ENCODE measurements at regions not wholly inside any gene's neighbourhood (a gene's known extent, or its start where the extent isn't known, plus 50 kb on each side); places are given as distances from the start of the nearest gene placed in this dataset.

DNA sequence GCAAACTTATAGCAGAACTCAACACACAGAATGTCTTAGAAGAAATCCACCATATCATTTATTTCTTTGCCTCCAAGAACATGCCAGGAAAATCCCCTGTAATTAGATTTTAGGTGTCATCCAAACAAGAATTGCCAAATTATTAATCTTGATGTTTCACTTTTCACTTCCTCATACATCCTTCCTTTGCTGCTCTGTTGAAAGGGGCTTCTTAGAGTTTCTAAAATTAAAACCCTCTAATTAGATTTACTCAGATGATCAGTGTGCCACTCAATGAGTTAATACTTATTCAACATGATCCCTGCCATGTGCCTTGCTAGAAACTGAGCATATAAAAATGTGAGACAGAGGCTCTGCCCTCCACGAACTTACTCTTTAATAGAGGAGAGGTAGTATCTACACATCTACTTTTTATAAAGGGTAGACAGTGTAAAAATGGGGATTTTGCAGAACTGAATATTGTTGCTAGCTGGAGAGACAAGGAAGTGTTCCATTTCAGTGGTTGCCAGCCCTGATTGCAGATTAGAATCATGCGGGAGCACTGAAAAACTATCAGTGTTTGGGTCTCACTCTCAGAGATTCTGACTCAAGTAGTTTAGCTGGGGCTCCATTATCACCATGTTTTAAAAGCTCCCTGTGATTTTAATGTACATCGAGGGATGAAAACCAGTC lies 498.4 kb downstream of the TLE4 start:
- TF ChIP-seq, protein P1, sequence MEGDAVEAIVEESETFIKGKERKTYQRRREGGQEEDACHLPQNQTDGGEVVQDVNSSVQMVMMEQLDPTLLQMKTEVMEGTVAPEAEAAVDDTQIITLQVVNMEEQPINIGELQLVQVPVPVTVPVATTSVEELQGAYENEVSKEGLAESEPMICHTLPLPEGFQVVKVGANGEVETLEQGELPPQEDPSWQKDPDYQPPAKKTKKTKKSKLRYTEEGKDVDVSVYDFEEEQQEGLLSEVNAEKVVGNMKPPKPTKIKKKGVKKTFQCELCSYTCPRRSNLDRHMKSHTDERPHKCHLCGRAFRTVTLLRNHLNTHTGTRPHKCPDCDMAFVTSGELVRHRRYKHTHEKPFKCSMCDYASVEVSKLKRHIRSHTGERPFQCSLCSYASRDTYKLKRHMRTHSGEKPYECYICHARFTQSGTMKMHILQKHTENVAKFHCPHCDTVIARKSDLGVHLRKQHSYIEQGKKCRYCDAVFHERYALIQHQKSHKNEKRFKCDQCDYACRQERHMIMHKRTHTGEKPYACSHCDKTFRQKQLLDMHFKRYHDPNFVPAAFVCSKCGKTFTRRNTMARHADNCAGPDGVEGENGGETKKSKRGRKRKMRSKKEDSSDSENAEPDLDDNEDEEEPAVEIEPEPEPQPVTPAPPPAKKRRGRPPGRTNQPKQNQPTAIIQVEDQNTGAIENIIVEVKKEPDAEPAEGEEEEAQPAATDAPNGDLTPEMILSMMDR (IDR thresholded peaks at IDR 0.05; ENCODE audit: control extremely low read depth, extremely low read depth, low read depth, missing control alignments) = no peak
- DNase-seq (ENCODE audit: extremely low spot score) = no peak
- ChIA-PET POLR2A (no interaction called here), CTCF (interaction anchor here (2.0 kb wide), 1 partner anchor 10 kb away, joined by 4 read pairs; no protein-coding TSS in a partner anchor)

DNA sequence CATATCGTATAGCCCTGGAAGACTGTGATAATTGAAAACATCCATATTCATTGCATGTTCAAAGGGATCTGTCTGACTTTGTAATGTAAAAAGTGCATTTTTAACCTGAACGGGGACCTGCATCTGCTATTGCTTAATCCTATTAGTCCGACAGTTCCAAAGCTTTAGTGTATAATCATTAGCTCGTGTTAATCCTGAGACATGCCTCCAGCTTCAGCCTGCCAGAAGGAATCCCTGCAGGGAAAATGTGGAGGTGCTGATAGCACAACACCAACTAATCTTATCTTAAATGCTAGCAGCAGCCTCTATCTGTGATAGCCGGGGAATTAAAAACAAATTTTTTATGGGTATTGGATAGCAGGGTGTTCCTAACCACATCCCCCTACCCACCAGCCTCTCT lies 495.2 kb downstream of the TLE4 start:
- no peak for DNase-seq (ENCODE audit: extremely low spot score)
- CTCF ChIA-PET = no interaction called here
- TF ChIP-seq, protein P1 (IDR thresholded peaks at IDR 0.05; ENCODE audit: control extremely low read depth, extremely low read depth, low read depth, missing control alignments) = no peak
- POLR2A ChIA-PET = no interaction called here

DNA sequence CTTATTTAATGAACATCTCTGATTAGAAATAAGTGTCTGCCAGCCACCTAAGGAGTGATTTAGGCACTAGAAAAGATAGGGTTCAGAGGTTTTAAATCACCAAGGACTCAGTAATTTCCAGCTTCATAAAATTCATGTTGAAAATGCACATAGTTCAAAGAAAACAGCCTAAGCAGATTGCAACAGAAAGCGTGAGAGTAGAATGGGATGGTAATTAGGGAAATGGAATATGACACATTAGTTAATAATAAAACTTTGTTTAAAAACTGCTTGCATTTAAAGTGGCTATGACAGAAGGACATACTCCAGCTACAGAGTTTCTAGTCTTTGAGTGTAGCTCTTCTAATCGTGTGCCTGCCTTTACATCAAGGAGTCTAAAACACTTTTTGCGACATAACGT lies 490.8 kb downstream of the TLE4 start:
- TF ChIP-seq, protein P1 (IDR thresholded peaks at IDR 0.05; ENCODE audit: control extremely low read depth, extremely low read depth, low read depth, missing control alignments) = no peak

DNA sequence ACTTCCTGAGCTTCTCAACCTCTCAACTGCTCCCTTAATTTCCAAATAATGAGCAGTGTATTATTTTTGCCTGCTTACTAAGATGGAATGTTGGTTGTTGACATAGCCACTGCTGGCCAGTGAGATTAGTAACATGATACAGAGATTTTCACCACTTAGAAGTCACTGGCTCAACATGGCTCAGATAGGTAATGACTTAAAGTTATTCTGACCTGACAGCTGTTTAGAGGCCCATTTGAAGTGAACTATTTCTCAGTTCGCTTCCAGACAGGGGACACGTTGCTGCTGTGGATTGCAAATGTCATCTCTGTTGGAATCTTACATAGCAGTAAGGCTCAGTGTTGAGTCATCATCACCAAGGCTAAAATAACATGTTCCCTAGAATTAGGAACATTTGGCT lies 490.2 kb downstream of the TLE4 start:
- no peak for DNase-seq (ENCODE audit: extremely low spot score)
- TF ChIP-seq, protein P1 (IDR thresholded peaks at IDR 0.05; ENCODE audit: control extremely low read depth, extremely low read depth, low read depth, missing control alignments) = no peak
- ChIA-PET CTCF (interaction anchor here (1.0 to 1.3 kb wide), 2 partner anchors 10 to 33 kb away, joined by 3 to 5 read pairs; no protein-coding TSS in a partner anchor), POLR2A (no interaction called here)

More for the DNA sequence above, 490.8 kb downstream of the TLE4 start:
- POLR2A ChIA-PET = no interaction called here
- no peak for DNase-seq (ENCODE audit: extremely low spot score)
- CTCF ChIA-PET = no interaction called here

DNA sequence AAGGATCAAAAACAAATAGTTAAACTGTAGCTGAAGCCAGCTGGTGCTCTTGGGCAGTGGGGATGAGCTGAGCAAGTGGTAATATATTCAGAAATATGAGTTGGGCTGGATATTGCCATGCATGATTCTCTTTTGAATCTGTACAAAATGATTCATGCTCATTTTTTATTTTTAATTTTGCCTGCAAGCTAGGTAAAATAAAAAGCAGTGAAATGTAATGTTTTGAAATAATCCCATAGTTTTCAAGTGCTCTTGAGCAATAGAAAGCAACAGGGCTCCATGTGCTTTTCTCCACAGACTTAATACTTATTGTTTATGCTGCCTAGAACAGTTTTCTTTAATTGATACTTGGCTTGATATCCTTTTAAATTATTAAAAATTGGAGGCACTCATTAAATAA lies 489.3 kb downstream of the TLE4 start:
- ChIA-PET CTCF (interaction anchor here (1.0 to 1.5 kb wide), 3 partner anchors 9 to 34 kb away, joined by 3 to 5 read pairs (median 4); no protein-coding TSS in a partner anchor), POLR2A (no interaction called here)
- DNase-seq (ENCODE audit: extremely low spot score) = no peak
- TF ChIP-seq, protein P1 (IDR thresholded peaks at IDR 0.05; ENCODE audit: control extremely low read depth, extremely low read depth, low read depth, missing control alignments) = no peak

DNA sequence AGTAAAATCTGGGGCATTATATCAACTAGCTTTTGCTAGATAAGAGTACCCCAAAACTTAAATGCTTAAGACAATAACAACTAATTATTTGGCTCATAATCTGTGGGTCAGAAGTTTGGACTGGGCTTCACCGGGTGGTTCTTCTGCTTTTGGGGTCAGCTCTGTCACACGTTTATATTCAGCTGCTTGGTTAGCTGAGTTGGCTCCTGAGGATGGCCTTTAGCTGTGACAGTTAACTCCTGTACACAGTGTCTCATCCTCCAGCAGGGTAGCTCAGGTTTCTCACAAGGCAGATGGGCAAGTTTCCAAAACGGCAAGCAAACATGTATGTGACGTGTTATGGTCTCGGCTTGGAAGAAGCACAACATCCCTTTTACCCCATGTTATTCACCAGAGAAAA lies 488.2 kb downstream of the TLE4 start:
- ChIA-PET POLR2A (no interaction called here), CTCF (interaction anchor here (1.5 kb wide), 1 partner anchor 10 kb away, joined by 4 read pairs; no protein-coding TSS in a partner anchor)
- TF ChIP-seq, protein P1 (IDR thresholded peaks at IDR 0.05; ENCODE audit: control extremely low read depth, extremely low read depth, low read depth, missing control alignments) = no peak
- no peak for DNase-seq (ENCODE audit: extremely low spot score)

Data from GM10248 (cell line).